HS-5 (cell line): ENCODE measurements at regions not wholly inside any gene's neighbourhood (a gene's known extent, or its start where the extent isn't known, plus 50 kb on each side); places are given as distances from the start of the nearest gene placed in this dataset.

Experiments
- DNase-seq: peaks from one replicate; pipeline ENCODE4 v3.0.0-alpha.2; 2012; ENCODE audit warnings: low read depth

- DNase-seq = no peak
Measured at GRCh38 chr16:72313903-72314302, 141.9 kb upstream of the PMFBP1 start.

DNA sequence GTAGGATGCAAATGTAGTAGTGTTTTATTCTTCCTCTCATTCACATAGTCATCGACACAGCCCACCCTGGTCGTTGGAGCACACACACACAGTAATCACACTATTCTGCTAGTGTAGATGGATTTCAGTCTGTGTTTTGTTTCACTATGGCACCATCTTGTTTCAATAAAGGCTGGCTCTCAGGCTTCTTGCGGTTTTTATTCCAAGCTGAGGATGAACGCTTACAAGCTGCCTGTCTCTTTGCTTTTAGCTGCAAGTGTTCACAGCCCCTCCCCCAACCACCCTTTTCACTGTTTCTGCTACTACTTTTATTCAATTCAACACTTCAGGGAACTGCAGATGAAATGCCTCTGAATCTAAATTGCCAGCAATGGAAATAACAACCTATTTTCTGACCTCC is 140.9 kb upstream of the PMFBP1 start:
- DNase-seq = no peak

DNA sequence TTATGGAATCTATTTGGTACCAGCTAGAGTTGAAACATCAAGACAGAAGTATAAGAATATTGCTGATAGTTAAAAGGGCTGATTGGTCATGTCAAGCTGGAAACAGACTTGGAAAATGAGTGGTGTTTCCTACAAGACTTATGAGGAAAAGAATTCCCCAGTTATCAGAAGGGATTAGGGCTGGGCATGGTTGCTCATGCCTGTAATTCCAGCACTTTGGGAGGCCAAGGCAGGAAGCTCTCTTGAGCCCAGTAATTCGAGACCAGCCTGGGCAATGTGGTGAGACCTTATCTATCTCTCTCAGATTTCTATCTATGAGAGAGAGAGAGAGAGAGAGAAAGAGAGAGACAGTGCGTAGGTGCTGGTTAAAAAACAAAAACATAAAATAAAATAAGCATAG is 139.5 kb upstream of the PMFBP1 start:
- no peak for DNase-seq

- no peak for DNase-seq
Measured at GRCh38 chr16:72309001-72309400, 137.0 kb upstream of the PMFBP1 start.

GRCh38 chr16:72308396-72308795 is 136.4 kb upstream of the PMFBP1 start:
- DNase-seq = no peak

GRCh38 chr16:72302332-72302731 is 130.4 kb upstream of the PMFBP1 start:
- no peak for DNase-seq

- DNase-seq = no peak
Measured at GRCh38 chr16:72301523-72302236, 129.7 kb upstream of the PMFBP1 start.

GRCh38 chr16:72300892-72301291 is 128.9 kb upstream of the PMFBP1 start:
- no peak for DNase-seq

DNA sequence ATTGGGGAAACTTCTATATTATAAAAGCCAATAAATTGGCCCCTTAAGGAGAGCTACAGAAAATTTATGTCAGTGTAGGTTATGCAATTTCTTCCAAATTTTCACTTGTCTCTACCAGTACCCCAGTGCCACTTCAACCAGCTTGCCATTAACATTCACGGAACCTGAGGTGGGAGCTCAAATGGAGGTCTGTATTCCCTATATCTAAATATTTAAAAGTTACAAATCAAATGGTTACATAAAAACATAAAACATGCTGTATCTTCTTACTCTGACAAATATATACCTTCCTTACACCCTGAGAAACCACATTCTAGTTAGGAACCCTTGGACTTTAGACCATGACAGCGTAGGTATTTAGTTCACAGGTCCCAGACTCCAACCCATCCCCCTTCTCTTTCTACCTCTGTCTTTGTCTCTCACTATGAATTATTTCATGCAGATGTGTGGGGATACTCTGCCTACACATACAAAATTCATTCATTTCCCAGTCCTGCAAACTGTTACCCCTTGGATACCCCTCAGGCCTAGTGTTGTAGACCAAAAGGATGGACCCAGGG is 127.8 kb upstream of the PMFBP1 start:
- no peak for DNase-seq

DNA sequence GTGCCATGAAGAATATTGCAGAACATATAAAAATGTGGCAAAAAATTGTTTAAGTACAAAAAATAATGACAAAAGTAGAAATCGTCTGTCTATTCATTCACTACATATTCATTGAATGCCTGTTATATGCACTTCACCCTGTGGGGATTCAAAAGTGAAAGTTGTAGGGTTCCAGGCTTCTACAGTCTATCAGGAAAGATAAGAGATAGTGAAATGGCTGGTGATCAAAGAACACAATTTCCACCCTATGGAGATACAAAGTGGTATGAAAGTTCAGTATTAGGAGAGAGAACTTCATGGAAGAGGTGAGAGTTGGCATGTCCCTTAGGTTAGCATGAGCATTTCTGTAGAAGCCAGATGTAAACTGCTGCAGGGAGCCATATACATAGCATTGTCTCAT is 127.0 kb upstream of the PMFBP1 start:
- no peak for DNase-seq

DNA sequence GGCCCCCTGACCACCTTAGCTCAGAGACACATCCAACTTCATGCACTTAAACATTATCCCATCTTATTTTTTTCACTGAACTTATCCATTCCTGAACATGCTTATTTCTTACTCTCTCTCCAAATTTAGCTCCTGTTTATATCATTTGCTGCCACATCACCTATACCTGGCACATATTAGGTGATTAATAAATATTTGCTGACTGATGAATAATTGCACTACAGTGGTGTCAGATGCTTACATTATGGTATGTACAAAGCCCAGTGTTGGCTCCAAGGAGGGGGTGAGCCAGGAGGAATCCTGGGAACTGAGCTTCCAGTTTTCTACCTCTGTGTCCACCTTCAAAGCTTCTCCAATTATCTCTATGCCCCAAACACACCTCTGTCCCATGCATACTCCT is 124.0 kb upstream of the PMFBP1 start:
- no peak for DNase-seq

GRCh38 chr16:72291531-72291981 is 119.6 kb upstream of the PMFBP1 start:
- peak; percentile 95 for DNase-seq

- DNase-seq = no peak
Measured at GRCh38 chr16:72291121-72291520, 119.2 kb upstream of the PMFBP1 start.

- DNase-seq = no peak
Measured at GRCh38 chr16:72287649-72288048, 115.7 kb upstream of the PMFBP1 start.

DNA sequence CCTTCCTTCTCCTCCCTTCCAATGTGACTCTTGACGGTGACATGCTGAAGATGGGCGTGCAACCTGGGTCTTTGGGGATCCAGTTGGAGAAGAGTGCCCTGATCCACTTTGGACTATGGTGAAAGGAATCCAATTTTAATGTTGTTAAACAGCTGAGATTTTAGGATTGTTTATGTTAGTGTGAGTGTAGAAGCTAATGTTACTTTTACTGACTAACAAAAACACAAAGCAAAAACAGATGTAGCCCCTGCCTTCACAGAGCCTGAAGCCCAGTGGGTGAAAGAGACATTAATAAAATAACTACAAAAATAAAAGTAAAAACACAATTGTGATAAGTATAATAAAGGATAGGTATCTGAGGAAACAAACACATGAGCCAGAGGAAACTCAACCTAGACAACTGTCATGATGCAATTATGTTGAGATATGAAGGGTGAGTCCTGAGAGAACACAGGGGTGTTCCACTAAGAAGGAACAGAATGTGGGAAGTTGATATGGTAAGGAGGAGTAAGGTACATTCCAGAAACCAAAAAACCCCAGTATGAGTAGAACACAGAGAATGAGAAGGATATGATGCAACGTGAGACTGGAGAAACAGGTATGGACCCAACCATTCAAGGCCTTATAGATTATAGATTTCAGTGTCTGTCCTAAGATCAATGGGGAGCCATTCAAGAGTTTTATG is 115.1 kb upstream of the PMFBP1 start:
- no peak for DNase-seq

- no peak for DNase-seq
Measured at GRCh38 chr16:72285728-72286127, 113.8 kb upstream of the PMFBP1 start.

DNA sequence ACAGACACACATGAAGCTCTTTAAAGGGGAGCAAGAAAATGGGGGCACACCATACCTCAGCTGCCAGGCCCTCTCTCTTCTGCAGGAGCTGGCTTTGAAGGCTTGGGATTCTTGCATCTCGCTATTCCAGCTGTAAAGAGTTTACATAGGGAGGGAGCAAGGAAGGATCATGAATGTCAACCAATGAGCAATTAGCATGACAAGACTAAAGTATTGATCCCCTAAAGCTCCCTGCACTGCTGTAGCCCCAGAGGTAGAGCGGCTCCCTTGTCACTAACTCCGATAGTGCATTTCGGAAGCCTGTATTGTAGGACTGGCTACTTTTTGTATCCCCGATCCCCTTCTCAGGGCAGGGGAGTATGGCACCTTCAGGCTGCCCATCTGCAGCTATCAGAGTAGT is 113.4 kb upstream of the PMFBP1 start:
- no peak for DNase-seq

DNA sequence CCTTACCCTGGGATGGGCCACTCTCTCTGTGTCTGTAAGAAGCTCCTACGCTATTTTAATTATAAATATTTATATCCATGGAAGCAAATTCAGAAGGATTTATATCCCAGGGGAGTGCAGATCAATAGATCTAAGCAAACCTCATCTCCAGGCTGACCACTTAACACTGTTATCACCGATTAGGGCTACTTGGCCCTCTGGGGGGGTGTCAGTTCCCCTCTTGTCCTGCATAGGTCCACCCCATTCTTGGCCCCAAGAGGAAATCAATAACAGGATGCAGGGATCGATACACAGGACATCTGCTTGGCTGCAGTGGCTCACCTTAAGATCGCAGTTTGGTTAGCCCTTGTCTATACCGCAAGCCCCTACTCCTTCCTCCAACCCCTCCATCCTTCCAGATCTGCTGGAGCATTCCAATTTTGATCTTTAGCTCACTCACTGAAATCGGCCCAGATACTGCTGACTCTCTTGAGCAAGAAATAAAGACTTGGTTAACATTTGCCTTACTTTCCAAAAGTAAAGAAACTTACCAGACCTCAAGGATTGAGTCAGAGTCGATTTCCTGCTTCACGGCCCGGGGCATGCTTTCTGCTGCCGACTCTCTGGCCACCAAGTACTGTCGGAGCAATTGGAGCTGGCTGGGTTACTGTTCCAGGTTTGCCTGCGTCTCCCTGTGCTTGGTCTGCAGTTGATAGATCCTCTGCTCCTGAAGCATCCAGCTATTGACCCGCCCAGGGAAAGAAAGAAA is 112.3 kb upstream of the PMFBP1 start:
- no peak for DNase-seq

GRCh38 chr16:72282362-72282761 is 110.4 kb upstream of the PMFBP1 start:
- DNase-seq = no peak

- DNase-seq = no peak
Measured at GRCh38 chr16:72278301-72278700, 106.3 kb upstream of the PMFBP1 start.

DNA sequence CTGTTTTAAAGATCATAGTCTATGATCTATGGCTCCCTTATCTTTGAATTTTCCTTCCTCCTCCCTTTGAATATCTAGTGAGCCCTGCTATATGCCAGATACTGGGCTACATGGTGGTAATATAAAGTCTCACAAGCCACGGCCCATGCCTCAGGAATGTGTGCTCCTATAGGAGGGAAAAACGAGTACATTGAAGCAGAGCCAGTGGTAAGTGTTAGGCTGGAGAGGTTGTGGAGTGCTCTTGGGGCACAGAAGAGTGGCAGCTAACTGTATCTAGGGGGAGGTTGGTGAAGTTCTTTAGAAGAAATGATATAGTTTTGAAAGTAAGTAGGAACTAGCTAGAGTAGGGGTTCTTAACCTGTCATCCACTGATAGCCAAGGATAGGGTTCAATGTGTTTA is 105.8 kb upstream of the PMFBP1 start:
- no peak for DNase-seq

DNA sequence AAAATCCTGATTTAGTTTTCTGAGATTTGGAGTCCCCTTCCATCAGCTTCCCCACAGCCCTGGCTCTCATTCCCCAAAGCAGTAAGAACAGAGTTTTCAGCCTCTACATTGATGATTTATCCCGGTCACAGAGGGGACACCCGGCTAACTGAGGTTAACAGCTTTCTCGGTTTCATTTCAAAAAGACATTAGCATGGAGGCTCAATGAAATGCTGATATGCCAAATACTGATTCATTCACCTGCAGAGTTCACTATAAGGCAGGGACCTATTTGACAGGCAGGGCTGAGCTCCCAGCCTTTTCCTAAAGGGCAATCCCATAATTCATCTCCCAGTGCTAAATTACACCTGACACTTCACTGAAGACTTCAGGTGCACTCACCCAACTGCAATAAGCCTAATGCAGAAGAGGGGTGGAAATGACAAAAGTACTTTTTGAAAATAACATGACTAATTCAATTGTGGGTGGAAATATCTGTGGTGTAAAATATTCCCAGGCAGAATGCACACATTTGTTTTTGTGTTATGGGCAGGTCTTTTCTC is 99.8 kb upstream of the PMFBP1 start:
- no peak for DNase-seq

- no peak for DNase-seq
Measured at GRCh38 chr16:72270531-72270930, 98.6 kb upstream of the PMFBP1 start.
